Endothelial cell of umbilical vein (primary cell): ENCODE measurements at regions not wholly inside any gene's neighbourhood (a gene's known extent, or its start where the extent isn't known, plus 50 kb on each side); places are given as distances from the start of the nearest gene placed in this dataset.

Experiments
- BruUV-seq: library from RNA; stranded (reverse); fragments of 400-500 nt; replicated peaks from 2 replicates; lab custom pipeline; 2021; lab: Mats Ljungman, UMichigan
- CTCF ChIA-PET: fragments of 300-600, 350-600 bp; sonication (Branson Sonifier 250); formaldehyde crosslinking; loops from one replicate; lab custom pipeline; 2021; ENCODE audit warnings: antibody characterized with exemption, inconsistent platforms; lab: Charles Lee
- POLR2A ChIA-PET: fragments of 300-600, 350-600 bp; sonication (Branson Sonifier 250); formaldehyde crosslinking; loops from one replicate; lab custom pipeline; 2021; ENCODE audit warnings: antibody characterized with exemption, inconsistent platforms; lab: Charles Lee
- DNase-seq: peaks from one replicate; pipeline ENCODE4 v3.0.0-alpha.2; 2011; ENCODE audit warnings: low read depth, low spot score
- FAIRE-seq: peaks from 2 replicates; lab custom pipeline; 2011; peaks lifted over from hg19 to GRCh38; lab: Jason Lieb, UNC
- H2AFZ ChIP-seq: 2 replicates; pipeline ENCODE4 v1.6.0; 2012; ENCODE audit warnings: low read depth, low read length, control low read depth, inconsistent platforms
- H3K27ac ChIP-seq: 2 replicates; pipeline ENCODE4 v1.5.1; 2011; ENCODE audit warnings: low read depth, mild to moderate bottlenecking, control low read depth, low read length, moderate library complexity; ENCODE audit not compliant: insufficient read depth
- H3K27me3 ChIP-seq, 2 experiments: 2 replicates each; pipeline versions ENCODE4 v1.6.0 to v1.6.1; 2011; ENCODE audit warnings: low read length in 2 of 2, mixed read lengths in 1 of 2; ENCODE audit not compliant: control insufficient read depth in 2 of 2, insufficient read depth in 2 of 2
- H3K36me3 ChIP-seq, 2 experiments: 2 replicates in 1 of 2; 3 replicates in 1 of 2; pipeline ENCODE4 v1.5.1; 2011; ENCODE audit warnings: low read length in 2 of 2, mild to moderate bottlenecking in 1 of 2, moderate library complexity in 1 of 2; ENCODE audit not compliant: control insufficient read depth in 2 of 2, insufficient read depth in 2 of 2; ENCODE audit errors: extremely low read depth in 1 of 2
- H3K4me1 ChIP-seq: 3 replicates; pipeline ENCODE4 v1.5.1; 2011; ENCODE audit warnings: mild to moderate bottlenecking, low read length; ENCODE audit not compliant: control insufficient read depth, insufficient read depth; ENCODE audit errors: extremely low read depth
- H3K4me2 ChIP-seq: 2 replicates; pipeline ENCODE4 v1.6.1; 2011; ENCODE audit warnings: low read length, control low read depth, mixed read lengths; ENCODE audit not compliant: insufficient read depth
- H3K4me3 ChIP-seq, 3 experiments: fragments of 200-600 bp in 1 of 3; sonication (generic), shearing (Covaris generic) in 1 of 3; replicated peaks in 1 of 3; 2 replicates each; pipeline ENCODE4 v1.5.1; 2011 to 2016; ENCODE audit warnings: control low read depth in 3 of 3, low read length in 3 of 3, mild to moderate bottlenecking in 2 of 3, inconsistent platforms in 1 of 3, low read depth in 1 of 3, moderate library complexity in 1 of 3; ENCODE audit not compliant: insufficient read depth in 1 of 3
- H3K79me2 ChIP-seq: 2 replicates; pipeline ENCODE4 v1.6.0; 2012; ENCODE audit warnings: low read length, inconsistent platforms; ENCODE audit not compliant: control insufficient read depth, insufficient read depth
- H3K9ac ChIP-seq: replicated peaks from 2 replicates; pipeline ENCODE3; 2011; ENCODE audit warnings: low read length, control low read depth; ENCODE audit not compliant: insufficient read depth; ENCODE audit errors: extremely low read depth
- H3K9me1 ChIP-seq: replicated peaks from 3 replicates; pipeline ENCODE4 v1.6.0; 2011; ENCODE audit warnings: mild to moderate bottlenecking, low read length; ENCODE audit not compliant: control insufficient read depth, insufficient read depth; ENCODE audit errors: extremely low read depth
- H3K9me3 ChIP-seq: replicated peaks from 2 replicates; pipeline ENCODE4 v1.5.1; 2012; ENCODE audit warnings: low read length, inconsistent platforms; ENCODE audit not compliant: control insufficient read depth, insufficient read depth
- H4K20me1 ChIP-seq: replicated peaks from 2 replicates; pipeline ENCODE3; 2011; ENCODE audit warnings: mild to moderate bottlenecking, low read length; ENCODE audit not compliant: control insufficient read depth, insufficient read depth; ENCODE audit errors: extremely low read depth
- EZH2 ChIP-seq: IDR thresholded peaks from 2 replicates; pipeline ENCODE4 v1.6.1; 2012; ENCODE audit warnings: borderline replicate concordance, low read depth, mild to moderate bottlenecking, moderate library complexity, low read length, inconsistent platforms; ENCODE audit not compliant: severe bottlenecking
- FOS ChIP-seq: IDR thresholded peaks from 2 replicates; pipeline ENCODE4 v1.6.1; 2011; ENCODE audit warnings: mild to moderate bottlenecking, low read length, moderate library complexity, borderline replicate concordance; ENCODE audit not compliant: insufficient read depth
- GATA2 ChIP-seq: IDR thresholded peaks from 2 replicates; pipeline ENCODE4 v1.7.0; 2011; ENCODE audit warnings: low read depth, mild to moderate bottlenecking, moderate library complexity, mixed read lengths, low read length; ENCODE audit not compliant: insufficient read length, insufficient read depth
- JUN ChIP-seq: IDR thresholded peaks from 2 replicates; pipeline ENCODE4 v1.6.1; 2011; ENCODE audit warnings: borderline replicate concordance, low read depth; ENCODE audit not compliant: insufficient read length, insufficient read depth
- MYC ChIP-seq: IDR thresholded peaks from one replicate; pipeline ENCODE4 v1.6.1; 2011; ENCODE audit warnings: mild to moderate bottlenecking, low read depth, low read length
- POLR2A ChIP-seq: IDR thresholded peaks from 2 replicates; pipeline ENCODE4 v1.6.1; 2012; ENCODE audit warnings: low read depth, mild to moderate bottlenecking, control low read depth, low read length
- POLR2AphosphoS5 ChIP-seq: IDR thresholded peaks from 2 replicates; pipeline ENCODE4 v1.6.1; 2012; ENCODE audit warnings: low read depth, mild to moderate bottlenecking, control low read depth, low read length, moderate library complexity; ENCODE audit not compliant: insufficient read depth
- dilution Hi-C: fragments of 300-500 bp; cut with MboI; formaldehyde crosslinking; loops from one replicate; pipeline ENCODE4 v1.15.0; 2019; ENCODE audit warnings: low sequenced_read_pairs; ENCODE audit not compliant: extremely low pct_ligation_motif_present
- intact Hi-C: fragments of 100-400 bp; cut with micrococcal nuclease; formaldehyde crosslinking; loops from one replicate; pipeline ENCODE4 v1.10.0; 2022
- TF ChIP-seq, protein P1 (sequence below): IDR thresholded peaks from 2 replicates; pipeline ENCODE4 v1.6.1; 2011; ENCODE audit not compliant: insufficient read depth, insufficient read length
- TF ChIP-seq, protein P2 (sequence below), 2 donors: IDR thresholded peaks; 1 replicate in 1 of 2; 2 replicates in 1 of 2; pipeline ENCODE4 v1.5.1; 2011; ENCODE audit warnings: low read length in 2 of 2, mild to moderate bottlenecking in 2 of 2, moderate library complexity in 2 of 2, control low read depth in 1 of 2, inconsistent platforms in 1 of 2, low read depth in 1 of 2; ENCODE audit not compliant: insufficient read depth in 1 of 2; ENCODE audit errors: extremely low read depth in 1 of 2

DNA sequence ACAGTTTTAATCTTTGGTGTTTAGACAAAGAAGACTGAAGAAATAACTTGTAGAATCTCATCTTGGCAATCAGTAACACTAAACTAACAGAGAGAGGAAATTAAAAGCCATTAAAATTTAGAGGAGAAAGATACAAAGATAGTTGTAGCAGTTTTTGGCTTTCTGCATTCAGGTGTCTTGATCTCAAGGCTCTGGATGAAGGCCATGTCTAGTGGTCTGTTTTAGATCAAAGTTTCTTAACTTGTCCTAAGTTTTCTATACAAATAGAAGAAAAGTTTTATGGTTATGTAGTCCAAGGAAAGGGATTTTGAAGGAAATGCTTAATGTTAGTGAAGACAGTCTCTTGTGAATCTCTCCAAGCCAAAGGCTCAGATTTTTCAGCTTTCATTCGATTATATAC is 222.9 kb downstream of the BCHE start:
- dilution Hi-C loops (no loop called here), intact Hi-C loops (no loop called here)
- no peak overlapping the region for H3K4me3 ChIP-seq
- H3K9me3 ChIP-seq: no peaks in the 10 kb centered on the region
- ChIA-PET POLR2A (no interaction called here), CTCF (no interaction called here)
- no peaks in the 10 kb centered on the region for H4K20me1 ChIP-seq
- no peak for FAIRE-seq
- no peaks in the 10 kb centered on the region for H3K27me3 ChIP-seq
- no peak overlapping the region for H3K27ac ChIP-seq
- no peaks in the 10 kb centered on the region for H3K36me3 ChIP-seq
- no peaks in the 10 kb centered on the region for H3K9me1 ChIP-seq
- no peak overlapping the region for H3K9ac ChIP-seq
- BruUV-seq: no TSS peak
- H2AFZ ChIP-seq: no peak overlapping the region
- no peak overlapping the region for H3K4me2 ChIP-seq
- H3K4me1 ChIP-seq: no peaks in the 10 kb centered on the region
- no peak for DNase-seq
- TF ChIP-seq JUN (no peak), GATA2 (no peak), POLR2AphosphoS5 (no peak), POLR2A (no peak), MYC (no peak), EZH2 (no peak), FOS (no peak)
- TF ChIP-seq, protein P1, sequence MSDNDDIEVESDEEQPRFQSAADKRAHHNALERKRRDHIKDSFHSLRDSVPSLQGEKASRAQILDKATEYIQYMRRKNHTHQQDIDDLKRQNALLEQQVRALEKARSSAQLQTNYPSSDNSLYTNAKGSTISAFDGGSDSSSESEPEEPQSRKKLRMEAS: no peak
- TF ChIP-seq, protein P2, sequence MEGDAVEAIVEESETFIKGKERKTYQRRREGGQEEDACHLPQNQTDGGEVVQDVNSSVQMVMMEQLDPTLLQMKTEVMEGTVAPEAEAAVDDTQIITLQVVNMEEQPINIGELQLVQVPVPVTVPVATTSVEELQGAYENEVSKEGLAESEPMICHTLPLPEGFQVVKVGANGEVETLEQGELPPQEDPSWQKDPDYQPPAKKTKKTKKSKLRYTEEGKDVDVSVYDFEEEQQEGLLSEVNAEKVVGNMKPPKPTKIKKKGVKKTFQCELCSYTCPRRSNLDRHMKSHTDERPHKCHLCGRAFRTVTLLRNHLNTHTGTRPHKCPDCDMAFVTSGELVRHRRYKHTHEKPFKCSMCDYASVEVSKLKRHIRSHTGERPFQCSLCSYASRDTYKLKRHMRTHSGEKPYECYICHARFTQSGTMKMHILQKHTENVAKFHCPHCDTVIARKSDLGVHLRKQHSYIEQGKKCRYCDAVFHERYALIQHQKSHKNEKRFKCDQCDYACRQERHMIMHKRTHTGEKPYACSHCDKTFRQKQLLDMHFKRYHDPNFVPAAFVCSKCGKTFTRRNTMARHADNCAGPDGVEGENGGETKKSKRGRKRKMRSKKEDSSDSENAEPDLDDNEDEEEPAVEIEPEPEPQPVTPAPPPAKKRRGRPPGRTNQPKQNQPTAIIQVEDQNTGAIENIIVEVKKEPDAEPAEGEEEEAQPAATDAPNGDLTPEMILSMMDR (IDR thresholded peaks at IDR 0.05; ENCODE audit: extremely low read depth in 1 of 2, insufficient read depth in 1 of 2, low read depth in 1 of 2, low read length in 2 of 2): no peak
- no peaks in the 10 kb centered on the region for H3K79me2 ChIP-seq
